GM12878 (cell line): ENCODE measurements at regions not wholly inside any gene's neighbourhood (a gene's known extent, or its start where the extent isn't known, plus 50 kb on each side); places are given as distances from the start of the nearest gene placed in this dataset.

Experiments used
- CHD1 ChIP-seq: IDR thresholded peaks from 2 replicates; pipeline ENCODE4 v1.6.1; 2012; ENCODE audit warnings: low read depth, low read length, improper control_type of control experiment
- FOS ChIP-seq: IDR thresholded peaks from 3 replicates; pipeline ENCODE4 v1.6.1; 2011; ENCODE audit warnings: borderline replicate concordance; ENCODE audit not compliant: insufficient read length; ENCODE audit errors: extremely low read depth
- FOXM1 ChIP-seq: IDR thresholded peaks from 2 replicates; pipeline ENCODE4 v1.6.1; 2012; ENCODE audit warnings: low read depth, mild to moderate bottlenecking, inconsistent platforms, low read length, moderate library complexity
- GABPA ChIP-seq: IDR thresholded peaks from 2 replicates; pipeline ENCODE4 v1.6.1; 2014; ENCODE audit warnings: antibody characterized with exemption, low read depth, mild to moderate bottlenecking, inconsistent platforms
- MXI1 ChIP-seq: fragments of 150-350 bp; IDR thresholded peaks from 2 replicates; pipeline ENCODE4 v1.6.1; 2011; ENCODE audit warnings: low read depth, mild to moderate bottlenecking, inconsistent platforms, low read length, improper control_type of control experiment
- NR2C2 ChIP-seq: IDR thresholded peaks from 2 replicates; pipeline ENCODE4 v1.6.1; 2011; ENCODE audit warnings: borderline replicate concordance, low read depth; ENCODE audit not compliant: control insufficient read depth, insufficient read length
- TF ChIP-seq, protein P1 (sequence below): fragments of 450-650 bp; formaldehyde crosslinking; IDR thresholded peaks from 2 replicates; pipeline ENCODE4 v1.5.0; 2022; ENCODE audit warnings: mild to moderate bottlenecking, missing genetic modification characterization
- TF ChIP-seq, protein P2 (sequence below): fragments of 450-650 bp; IDR thresholded peaks from 2 replicates; pipeline ENCODE4 v1.6.1; 2016; ENCODE audit warnings: mild to moderate bottlenecking, moderate library complexity, borderline replicate concordance
- TF ChIP-seq, protein P3 (sequence below): IDR thresholded peaks from 2 replicates; pipeline ENCODE4 v1.6.1; 2012; ENCODE audit warnings: low read depth, low read length, improper control_type of control experiment

DNA sequence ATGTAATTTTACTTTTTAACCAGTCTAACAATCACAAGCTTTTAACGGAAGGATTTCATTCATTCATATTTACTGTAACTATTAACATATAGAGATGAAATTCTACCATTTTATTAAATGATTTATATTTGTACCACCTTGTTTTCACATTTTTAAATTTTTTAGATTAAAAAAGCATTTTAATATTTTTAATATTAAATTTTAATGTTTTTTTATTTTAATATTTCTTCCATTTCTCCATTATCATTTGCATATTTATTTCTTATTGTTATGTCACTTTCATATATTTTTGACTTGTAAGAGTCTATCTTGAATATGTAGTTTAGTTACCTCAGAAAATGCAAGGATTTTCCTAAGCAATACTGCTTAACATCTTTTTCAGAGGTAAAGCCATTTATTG, 1034.0 kb upstream of the PTPRD start (continued):
- TF ChIP-seq, protein P1, sequence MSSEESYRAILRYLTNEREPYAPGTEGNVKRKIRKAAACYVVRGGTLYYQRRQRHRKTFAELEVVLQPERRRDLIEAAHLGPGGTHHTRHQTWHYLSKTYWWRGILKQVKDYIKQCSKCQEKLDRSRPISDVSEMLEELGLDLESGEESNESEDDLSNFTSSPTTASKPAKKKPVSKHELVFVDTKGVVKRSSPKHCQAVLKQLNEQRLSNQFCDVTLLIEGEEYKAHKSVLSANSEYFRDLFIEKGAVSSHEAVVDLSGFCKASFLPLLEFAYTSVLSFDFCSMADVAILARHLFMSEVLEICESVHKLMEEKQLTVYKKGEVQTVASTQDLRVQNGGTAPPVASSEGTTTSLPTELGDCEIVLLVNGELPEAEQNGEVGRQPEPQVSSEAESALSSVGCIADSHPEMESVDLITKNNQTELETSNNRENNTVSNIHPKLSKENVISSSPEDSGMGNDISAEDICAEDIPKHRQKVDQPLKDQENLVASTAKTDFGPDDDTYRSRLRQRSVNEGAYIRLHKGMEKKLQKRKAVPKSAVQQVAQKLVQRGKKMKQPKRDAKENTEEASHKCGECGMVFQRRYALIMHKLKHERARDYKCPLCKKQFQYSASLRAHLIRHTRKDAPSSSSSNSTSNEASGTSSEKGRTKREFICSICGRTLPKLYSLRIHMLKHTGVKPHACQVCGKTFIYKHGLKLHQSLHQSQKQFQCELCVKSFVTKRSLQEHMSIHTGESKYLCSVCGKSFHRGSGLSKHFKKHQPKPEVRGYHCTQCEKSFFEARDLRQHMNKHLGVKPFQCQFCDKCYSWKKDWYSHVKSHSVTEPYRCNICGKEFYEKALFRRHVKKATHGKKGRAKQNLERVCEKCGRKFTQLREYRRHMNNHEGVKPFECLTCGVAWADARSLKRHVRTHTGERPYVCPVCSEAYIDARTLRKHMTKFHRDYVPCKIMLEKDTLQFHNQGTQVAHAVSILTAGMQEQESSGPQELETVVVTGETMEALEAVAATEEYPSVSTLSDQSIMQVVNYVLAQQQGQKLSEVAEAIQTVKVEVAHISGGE (CRISPR knock-in tag): no peak
- TF ChIP-seq MXI1: no peak
- TF ChIP-seq, protein P2, sequence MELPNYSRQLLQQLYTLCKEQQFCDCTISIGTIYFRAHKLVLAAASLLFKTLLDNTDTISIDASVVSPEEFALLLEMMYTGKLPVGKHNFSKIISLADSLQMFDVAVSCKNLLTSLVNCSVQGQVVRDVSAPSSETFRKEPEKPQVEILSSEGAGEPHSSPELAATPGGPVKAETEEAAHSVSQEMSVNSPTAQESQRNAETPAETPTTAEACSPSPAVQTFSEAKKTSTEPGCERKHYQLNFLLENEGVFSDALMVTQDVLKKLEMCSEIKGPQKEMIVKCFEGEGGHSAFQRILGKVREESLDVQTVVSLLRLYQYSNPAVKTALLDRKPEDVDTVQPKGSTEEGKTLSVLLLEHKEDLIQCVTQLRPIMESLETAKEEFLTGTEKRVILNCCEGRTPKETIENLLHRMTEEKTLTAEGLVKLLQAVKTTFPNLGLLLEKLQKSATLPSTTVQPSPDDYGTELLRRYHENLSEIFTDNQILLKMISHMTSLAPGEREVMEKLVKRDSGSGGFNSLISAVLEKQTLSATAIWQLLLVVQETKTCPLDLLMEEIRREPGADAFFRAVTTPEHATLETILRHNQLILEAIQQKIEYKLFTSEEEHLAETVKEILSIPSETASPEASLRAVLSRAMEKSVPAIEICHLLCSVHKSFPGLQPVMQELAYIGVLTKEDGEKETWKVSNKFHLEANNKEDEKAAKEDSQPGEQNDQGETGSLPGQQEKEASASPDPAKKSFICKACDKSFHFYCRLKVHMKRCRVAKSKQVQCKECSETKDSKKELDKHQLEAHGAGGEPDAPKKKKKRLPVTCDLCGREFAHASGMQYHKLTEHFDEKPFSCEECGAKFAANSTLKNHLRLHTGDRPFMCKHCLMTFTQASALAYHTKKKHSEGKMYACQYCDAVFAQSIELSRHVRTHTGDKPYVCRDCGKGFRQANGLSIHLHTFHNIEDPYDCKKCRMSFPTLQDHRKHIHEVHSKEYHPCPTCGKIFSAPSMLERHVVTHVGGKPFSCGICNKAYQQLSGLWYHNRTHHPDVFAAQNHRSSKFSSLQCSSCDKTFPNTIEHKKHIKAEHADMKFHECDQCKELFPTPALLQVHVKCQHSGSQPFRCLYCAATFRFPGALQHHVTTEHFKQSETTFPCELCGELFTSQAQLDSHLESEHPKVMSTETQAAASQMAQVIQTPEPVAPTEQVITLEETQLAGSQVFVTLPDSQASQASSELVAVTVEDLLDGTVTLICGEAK: no peak
- no peak for TF ChIP-seq CHD1
- TF ChIP-seq, protein P3, sequence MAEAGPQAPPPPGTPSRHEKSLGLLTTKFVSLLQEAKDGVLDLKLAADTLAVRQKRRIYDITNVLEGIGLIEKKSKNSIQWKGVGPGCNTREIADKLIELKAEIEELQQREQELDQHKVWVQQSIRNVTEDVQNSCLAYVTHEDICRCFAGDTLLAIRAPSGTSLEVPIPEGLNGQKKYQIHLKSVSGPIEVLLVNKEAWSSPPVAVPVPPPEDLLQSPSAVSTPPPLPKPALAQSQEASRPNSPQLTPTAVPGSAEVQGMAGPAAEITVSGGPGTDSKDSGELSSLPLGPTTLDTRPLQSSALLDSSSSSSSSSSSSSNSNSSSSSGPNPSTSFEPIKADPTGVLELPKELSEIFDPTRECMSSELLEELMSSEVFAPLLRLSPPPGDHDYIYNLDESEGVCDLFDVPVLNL: no peak
- no peak for TF ChIP-seq FOXM1
- no peak for TF ChIP-seq FOS
- no peak for TF ChIP-seq GABPA
- no peak for TF ChIP-seq NR2C2
- TF ChIP-seq, all 136 proteins: peak for 0
